HAP-1 (cell line): ENCODE measurements at regions not wholly inside any gene's neighbourhood (a gene's known extent, or its start where the extent isn't known, plus 50 kb on each side); places are given as distances from the start of the nearest gene placed in this dataset.

Source experiments
- DNase-seq, 2 experiments: peaks; one replicate each; pipeline ENCODE4 v3.0.0-alpha.2; 2016 to 2020; ENCODE audit warnings: low spot score in 2 of 2
- H3K27me3 ChIP-seq: fragments of 250-450 bp; sonication (Bioruptor Pico); 2 replicates; pipeline ENCODE4 v1.5.1; 2020; ENCODE audit warnings: low read depth, mild to moderate bottlenecking, moderate library complexity
- H3K36me3 ChIP-seq: fragments of 250-450 bp; sonication (Bioruptor Pico); replicated peaks from 2 replicates; pipeline ENCODE4 v1.5.1; 2020; ENCODE audit warnings: mild to moderate bottlenecking
- H3K4me1 ChIP-seq: fragments of 250-450 bp; sonication (Bioruptor Pico); 2 replicates; pipeline ENCODE4 v1.5.1; 2020; ENCODE audit warnings: mild to moderate bottlenecking
- H3K4me3 ChIP-seq: fragments of 250-450 bp; sonication (Bioruptor Pico); 2 replicates; pipeline ENCODE4 v1.5.1; 2020; ENCODE audit warnings: mild to moderate bottlenecking, moderate library complexity
- H3K9me3 ChIP-seq: fragments of 250-450 bp; sonication (Bioruptor Pico); 2 replicates; pipeline ENCODE4 v1.5.1; 2020; ENCODE audit warnings: mild to moderate bottlenecking, moderate library complexity
- in situ Hi-C: fragments of 300-500 bp; cut with MboI; formaldehyde crosslinking; loops from 3 replicates; pipeline ENCODE4 v1.14.3; 2020; ENCODE audit warnings: low sequenced_read_pairs, inconsistent platforms, mixed read lengths

- H3K36me3 ChIP-seq: no peaks in the 10 kb centered on the region
- H3K9me3 ChIP-seq: peaks cover 3% of the 10 kb centered on the region; the same call in 1 of the 2 replicates
- H3K4me1 ChIP-seq: no peaks in the 10 kb centered on the region
- in situ Hi-C loops: no loop called here
- no peak for DNase-seq
- no peaks in the 10 kb centered on the region for H3K27me3 ChIP-seq
- H3K4me3 ChIP-seq: no peak overlapping the region
Measured at GRCh38 chr6:21321076-21321475, 272.5 kb upstream of the SOX4 start.

- Histone ChIP-seq H3K4me1 (no peaks in the 10 kb centered on the region), H3K4me3 (no peak overlapping the region), H3K27me3 (no peaks in the 10 kb centered on the region), H3K9me3 (peaks cover 3% of the 10 kb centered on the region; the same call in 1 of the 2 replicates), H3K36me3 (no peaks in the 10 kb centered on the region)
- in situ Hi-C loops: no loop called here
- no peak for DNase-seq
Measured at GRCh38 chr6:21321531-21321930, 272.0 kb upstream of the SOX4 start.

- Histone ChIP-seq H3K36me3 (no peaks in the 10 kb centered on the region), H3K4me3 (no peak overlapping the region), H3K4me1 (peaks cover 13% of the 10 kb centered on the region), H3K9me3 (peaks cover 3% of the 10 kb centered on the region; the same call in 1 of the 2 replicates), H3K27me3 (no peaks in the 10 kb centered on the region)
- DNase-seq: no peak
- in situ Hi-C loops: no loop called here
Measured at GRCh38 chr6:21323577-21323976, 270.0 kb upstream of the SOX4 start.

GRCh38 chr6:21325201-21325856 lies 268.2 kb upstream of the SOX4 start:
- in situ Hi-C loops: no loop called here
- H3K27me3 ChIP-seq: no peaks in the 10 kb centered on the region
- peaks cover 13% of the 10 kb centered on the region for H3K4me1 ChIP-seq
- no peaks in the 10 kb centered on the region for H3K9me3 ChIP-seq
- no peak overlapping the region for H3K4me3 ChIP-seq
- H3K36me3 ChIP-seq: no peaks in the 10 kb centered on the region
- DNase-seq: no peak

- peak; percentile 60 to 72 for DNase-seq
- H3K27me3 ChIP-seq: no peaks in the 10 kb centered on the region
Measured at GRCh38 chr6:21327326-21328112, 266.0 kb upstream of the SOX4 start.

GRCh38 chr6:21331235-21331634 lies 262.3 kb upstream of the SOX4 start:
- no peak overlapping the region for H3K4me3 ChIP-seq
- no peaks in the 10 kb centered on the region for H3K9me3 ChIP-seq
- in situ Hi-C loops: no loop called here
- DNase-seq: no peak
- H3K27me3 ChIP-seq: no peaks in the 10 kb centered on the region
- peaks cover 13% of the 10 kb centered on the region for H3K4me1 ChIP-seq
- H3K36me3 ChIP-seq: no peaks in the 10 kb centered on the region

More at GRCh38 chr6:21327326-21328112, 266.0 kb upstream of the SOX4 start:
- peaks cover 13% of the 10 kb centered on the region for H3K4me1 ChIP-seq
- in situ Hi-C loops: no loop called here
- H3K4me3 ChIP-seq: no peak overlapping the region
- H3K9me3 ChIP-seq: no peaks in the 10 kb centered on the region
- no peaks in the 10 kb centered on the region for H3K36me3 ChIP-seq

GRCh38 chr6:21332077-21332476 lies 261.5 kb upstream of the SOX4 start:
- no peak overlapping the region for H3K4me3 ChIP-seq
- H3K27me3 ChIP-seq: no peaks in the 10 kb centered on the region
- H3K9me3 ChIP-seq: no peaks in the 10 kb centered on the region
- no peak for DNase-seq
- no peaks in the 10 kb centered on the region for H3K36me3 ChIP-seq
- in situ Hi-C loops: no loop called here
- peaks cover 11% of the 10 kb centered on the region for H3K4me1 ChIP-seq

- in situ Hi-C loops: no loop called here
- H3K36me3 ChIP-seq: no peaks in the 10 kb centered on the region
- no peak overlapping the region for H3K4me3 ChIP-seq
- no peak for DNase-seq
- H3K27me3 ChIP-seq: no peaks in the 10 kb centered on the region
- H3K9me3 ChIP-seq: no peaks in the 10 kb centered on the region
- H3K4me1 ChIP-seq: peaks cover 7% of the 10 kb centered on the region
Measured at GRCh38 chr6:21332660-21333059, 260.9 kb upstream of the SOX4 start.

GRCh38 chr6:21333715-21334114 lies 259.8 kb upstream of the SOX4 start:
- Histone ChIP-seq H3K27me3 (no peaks in the 10 kb centered on the region), H3K4me3 (no peak overlapping the region), H3K36me3 (no peaks in the 10 kb centered on the region), H3K9me3 (no peaks in the 10 kb centered on the region), H3K4me1 (no peaks in the 10 kb centered on the region)
- in situ Hi-C loops: no loop called here
- no peak for DNase-seq

- no peaks in the 10 kb centered on the region for H3K4me1 ChIP-seq
- no peaks in the 10 kb centered on the region for H3K9me3 ChIP-seq
- no peak for DNase-seq
- in situ Hi-C loops: no loop called here
- H3K27me3 ChIP-seq: no peaks in the 10 kb centered on the region
- H3K36me3 ChIP-seq: no peaks in the 10 kb centered on the region
- no peak overlapping the region for H3K4me3 ChIP-seq
Measured at GRCh38 chr6:21334651-21335050, 258.9 kb upstream of the SOX4 start.

- Histone ChIP-seq H3K36me3 (no peaks in the 10 kb centered on the region), H3K9me3 (no peaks in the 10 kb centered on the region), H3K27me3 (no peaks in the 10 kb centered on the region), H3K4me3 (no peak overlapping the region), H3K4me1 (no peaks in the 10 kb centered on the region)
- in situ Hi-C loops: no loop called here
- no peak for DNase-seq
Measured at GRCh38 chr6:21335591-21335990, 258.0 kb upstream of the SOX4 start.

- in situ Hi-C loops: no loop called here
- Histone ChIP-seq H3K4me3 (no peak overlapping the region), H3K36me3 (no peaks in the 10 kb centered on the region), H3K9me3 (no peaks in the 10 kb centered on the region), H3K27me3 (no peaks in the 10 kb centered on the region), H3K4me1 (no peaks in the 10 kb centered on the region)
- DNase-seq: no peak
Measured at GRCh38 chr6:21337263-21337662, 256.3 kb upstream of the SOX4 start.

GRCh38 chr6:21340573-21340972 lies 253.0 kb upstream of the SOX4 start:
- no peaks in the 10 kb centered on the region for H3K9me3 ChIP-seq

GRCh38 chr6:21341910-21342309 lies 251.6 kb upstream of the SOX4 start:
- in situ Hi-C loops: no loop called here
- H3K4me3 ChIP-seq: no peak overlapping the region
- DNase-seq: no peak
- H3K9me3 ChIP-seq: no peaks in the 10 kb centered on the region
- H3K4me1 ChIP-seq: no peaks in the 10 kb centered on the region
- H3K36me3 ChIP-seq: no peaks in the 10 kb centered on the region
- H3K27me3 ChIP-seq: no peaks in the 10 kb centered on the region

More at GRCh38 chr6:21340573-21340972, 253.0 kb upstream of the SOX4 start:
- no peak overlapping the region for H3K4me3 ChIP-seq
- H3K4me1 ChIP-seq: no peaks in the 10 kb centered on the region
- no peak for DNase-seq
- H3K27me3 ChIP-seq: no peaks in the 10 kb centered on the region
- no peaks in the 10 kb centered on the region for H3K36me3 ChIP-seq
- in situ Hi-C loops: no loop called here
